RWPE2 (cell line): ENCODE measurements at regions not wholly inside any gene's neighbourhood (a gene's known extent, or its start where the extent isn't known, plus 50 kb on each side); places are given as distances from the start of the nearest gene placed in this dataset.

ENCODE experiments used
- ATAC-seq: fragments of 200-7000 bp; cut with Tn5 transposase; 3 replicates; pipeline ENCODE4 v1.9.1; 2021; ENCODE audit warnings: low read depth
- DNase-seq: peaks from one replicate; pipeline ENCODE4 v3.0.0-alpha.2; 2020; ENCODE audit warnings: low spot score
- H3K27ac ChIP-seq: fragments of 450-650 bp; 2 replicates; pipeline ENCODE4 v1.5.1; 2017; ENCODE audit warnings: mild to moderate bottlenecking; ENCODE audit not compliant: poor library complexity, severe bottlenecking
- H3K27me3 ChIP-seq: fragments of 250-450 bp; sonication (Bioruptor Pico); 2 replicates; pipeline ENCODE4 v1.5.1; 2021; ENCODE audit warnings: mild to moderate bottlenecking, moderate library complexity; ENCODE audit not compliant: insufficient read depth, poor library complexity, severe bottlenecking
- H3K36me3 ChIP-seq: fragments of 250-450 bp; sonication (Bioruptor Pico); 2 replicates; pipeline ENCODE4 v1.5.1; 2020; ENCODE audit warnings: low read depth, mild to moderate bottlenecking, moderate library complexity
- H3K4me1 ChIP-seq: fragments of 250-450 bp; sonication (Bioruptor Pico); 2 replicates; pipeline ENCODE4 v1.5.1; 2021; ENCODE audit warnings: mild to moderate bottlenecking, moderate library complexity; ENCODE audit not compliant: insufficient read depth, poor library complexity, severe bottlenecking
- H3K4me3 ChIP-seq: fragments of 250-450 bp; sonication (Bioruptor Pico); 2 replicates; pipeline ENCODE4 v1.5.1; 2021; ENCODE audit warnings: mild to moderate bottlenecking, moderate library complexity; ENCODE audit not compliant: severe bottlenecking
- H3K9me3 ChIP-seq: fragments of 250-450 bp; sonication (Bioruptor Pico); 2 replicates; pipeline ENCODE4 v1.5.1; 2021; ENCODE audit warnings: mild to moderate bottlenecking, moderate library complexity; ENCODE audit not compliant: severe bottlenecking
- TF ChIP-seq, protein P1 (sequence below): fragments of 450-650 bp; IDR thresholded peaks from one replicate; pipeline ENCODE4 v1.5.1; 2017; ENCODE audit warnings: mild to moderate bottlenecking, moderate library complexity; ENCODE audit not compliant: poor library complexity, severe bottlenecking

DNA sequence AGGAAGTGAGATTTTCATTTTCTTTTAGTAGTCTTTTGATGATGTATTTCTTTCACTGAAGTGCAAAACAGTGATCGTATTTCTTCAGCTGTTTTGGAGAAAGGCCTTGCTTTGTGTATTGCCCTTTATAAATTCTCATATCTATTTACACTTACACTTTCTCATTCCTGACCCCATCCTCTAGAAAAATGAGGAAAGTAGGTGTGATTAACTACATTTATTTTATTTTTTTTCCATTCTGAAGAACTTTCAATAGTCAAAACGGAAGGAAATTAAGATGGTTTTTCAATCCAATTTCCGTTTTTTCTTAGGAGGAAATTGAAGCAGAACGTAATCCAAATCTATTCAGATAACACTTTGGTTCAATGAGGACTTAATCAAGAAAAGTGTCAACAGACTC, 188.1 kb downstream of the SLITRK5 start:
- H3K27ac ChIP-seq: no peak overlapping the region
- TF ChIP-seq, protein P1, sequence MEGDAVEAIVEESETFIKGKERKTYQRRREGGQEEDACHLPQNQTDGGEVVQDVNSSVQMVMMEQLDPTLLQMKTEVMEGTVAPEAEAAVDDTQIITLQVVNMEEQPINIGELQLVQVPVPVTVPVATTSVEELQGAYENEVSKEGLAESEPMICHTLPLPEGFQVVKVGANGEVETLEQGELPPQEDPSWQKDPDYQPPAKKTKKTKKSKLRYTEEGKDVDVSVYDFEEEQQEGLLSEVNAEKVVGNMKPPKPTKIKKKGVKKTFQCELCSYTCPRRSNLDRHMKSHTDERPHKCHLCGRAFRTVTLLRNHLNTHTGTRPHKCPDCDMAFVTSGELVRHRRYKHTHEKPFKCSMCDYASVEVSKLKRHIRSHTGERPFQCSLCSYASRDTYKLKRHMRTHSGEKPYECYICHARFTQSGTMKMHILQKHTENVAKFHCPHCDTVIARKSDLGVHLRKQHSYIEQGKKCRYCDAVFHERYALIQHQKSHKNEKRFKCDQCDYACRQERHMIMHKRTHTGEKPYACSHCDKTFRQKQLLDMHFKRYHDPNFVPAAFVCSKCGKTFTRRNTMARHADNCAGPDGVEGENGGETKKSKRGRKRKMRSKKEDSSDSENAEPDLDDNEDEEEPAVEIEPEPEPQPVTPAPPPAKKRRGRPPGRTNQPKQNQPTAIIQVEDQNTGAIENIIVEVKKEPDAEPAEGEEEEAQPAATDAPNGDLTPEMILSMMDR: no peak
- no peak for ATAC-seq
- no peak overlapping the region for H3K4me3 ChIP-seq
- no peaks in the 10 kb centered on the region for H3K36me3 ChIP-seq
- no peaks in the 10 kb centered on the region for H3K4me1 ChIP-seq
- no peaks in the 10 kb centered on the region for H3K27me3 ChIP-seq
- no peak for DNase-seq
- no peaks in the 10 kb centered on the region for H3K9me3 ChIP-seq

DNA sequence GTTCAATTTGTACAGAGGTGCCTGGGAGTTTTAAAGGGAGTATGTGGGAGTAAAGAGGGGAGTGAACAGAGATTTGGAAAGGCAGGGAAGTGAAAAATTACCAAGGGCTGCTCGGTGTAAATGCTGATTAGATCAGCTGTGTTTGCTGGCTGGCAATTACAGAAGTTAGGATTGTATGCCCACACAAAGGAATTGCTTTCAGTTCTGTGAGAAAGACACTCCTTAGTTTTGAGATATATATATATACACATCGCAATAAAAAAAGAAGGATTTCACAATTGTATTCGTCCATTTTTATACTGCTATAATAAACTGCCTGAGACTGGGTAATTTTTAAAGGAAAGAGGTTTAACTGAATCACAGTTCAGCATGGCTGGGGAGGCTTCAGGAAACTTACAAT, 196.3 kb downstream of the SLITRK5 start:
- TF ChIP-seq, protein P1: no peak
- H3K4me1 ChIP-seq: no peaks in the 10 kb centered on the region
- H3K27ac ChIP-seq: no peak overlapping the region
- no peak for ATAC-seq
- no peaks in the 10 kb centered on the region for H3K9me3 ChIP-seq
- DNase-seq: no peak
- no peaks in the 10 kb centered on the region for H3K27me3 ChIP-seq
- H3K36me3 ChIP-seq: no peaks in the 10 kb centered on the region
- no peak overlapping the region for H3K4me3 ChIP-seq

DNA sequence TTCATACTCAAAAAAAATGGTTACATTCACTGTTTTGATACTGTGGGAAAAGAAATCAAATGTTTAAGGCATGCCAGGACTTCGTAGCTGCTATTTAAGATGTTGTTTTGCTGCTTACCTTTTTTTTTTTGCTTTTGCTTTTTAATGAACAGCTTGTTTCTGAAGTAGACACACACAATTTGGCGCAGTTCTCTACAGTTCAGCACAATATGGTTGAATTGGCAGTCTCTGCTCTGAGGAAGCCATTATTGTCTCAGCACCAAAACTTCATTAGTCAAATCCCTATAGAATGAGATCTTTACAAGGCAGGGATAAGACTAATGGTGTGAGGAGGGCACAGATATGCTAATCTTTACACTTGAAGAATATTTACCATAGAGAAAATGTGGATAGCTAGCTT, 197.6 kb downstream of the SLITRK5 start:
- Histone ChIP-seq H3K4me1 (no peaks in the 10 kb centered on the region), H3K9me3 (no peaks in the 10 kb centered on the region), H3K36me3 (no peaks in the 10 kb centered on the region), H3K4me3 (no peak overlapping the region), H3K27me3 (no peaks in the 10 kb centered on the region), H3K27ac (no peak overlapping the region)
- TF ChIP-seq, protein P1: no peak
- DNase-seq (no peak), ATAC-seq (no peak)

DNA sequence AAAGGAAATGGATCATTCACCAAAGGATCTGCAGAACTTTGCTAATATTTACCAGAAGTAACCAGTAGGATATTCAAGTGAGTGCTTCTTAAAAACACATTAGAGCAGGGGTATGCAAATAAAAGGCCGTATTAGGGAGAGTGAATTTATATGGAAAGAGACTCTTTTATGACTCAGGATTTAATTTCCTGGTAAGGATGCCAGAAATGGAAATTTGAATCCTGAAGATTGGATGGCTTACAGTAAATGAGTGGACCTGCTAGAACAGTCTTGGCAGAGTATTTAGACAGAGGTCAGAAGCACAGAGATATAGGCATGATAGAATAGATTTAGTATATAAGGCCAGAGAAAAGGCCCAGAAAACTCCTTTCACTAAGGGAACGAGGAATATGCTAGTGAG, 201.6 kb downstream of the SLITRK5 start:
- no peak overlapping the region for H3K27ac ChIP-seq
- H3K36me3 ChIP-seq: no peaks in the 10 kb centered on the region
- H3K27me3 ChIP-seq: no peaks in the 10 kb centered on the region
- DNase-seq (no peak), ATAC-seq (no peak)
- H3K4me3 ChIP-seq: no peak overlapping the region
- no peaks in the 10 kb centered on the region for H3K9me3 ChIP-seq
- TF ChIP-seq, protein P1: no peak
- H3K4me1 ChIP-seq: no peaks in the 10 kb centered on the region

DNA sequence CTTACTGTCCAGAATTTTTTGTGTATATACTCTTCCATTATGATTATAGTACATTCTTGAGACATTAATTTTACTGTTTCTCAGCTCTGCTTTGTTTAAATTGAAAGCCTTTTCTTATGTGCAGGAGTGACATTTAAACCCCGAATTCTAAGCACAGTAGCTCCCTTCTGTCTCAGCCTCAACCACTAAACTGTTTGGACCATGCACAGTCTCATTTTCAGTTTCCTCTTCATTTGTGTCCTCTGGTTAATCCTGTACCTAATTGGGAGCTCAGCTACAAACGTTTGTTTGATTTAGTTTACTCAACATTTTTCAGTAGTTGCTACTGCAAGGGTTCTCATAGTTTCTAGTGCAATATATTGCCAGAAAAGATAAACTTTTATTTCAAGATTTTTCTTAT, 206.3 kb downstream of the SLITRK5 start:
- no peaks in the 10 kb centered on the region for H3K9me3 ChIP-seq
- ATAC-seq: no peak
- H3K4me3 ChIP-seq: no peak overlapping the region
- no peak for DNase-seq
- H3K36me3 ChIP-seq: no peaks in the 10 kb centered on the region
- TF ChIP-seq, protein P1: no peak
- H3K27ac ChIP-seq: no peak overlapping the region
- no peaks in the 10 kb centered on the region for H3K4me1 ChIP-seq
- H3K27me3 ChIP-seq: no peaks in the 10 kb centered on the region
